IMR-90 (cell line): ENCODE measurements at regions not wholly inside any gene's neighbourhood (a gene's known extent, or its start where the extent isn't known, plus 50 kb on each side); places are given as distances from the start of the nearest gene placed in this dataset.

Experiments
- ATAC-seq: fragments of 200-7000 bp; cut with Tn5 transposase; 2 replicates; pipeline ENCODE4 v1.9.1; 2020; ENCODE audit warnings: low read depth, mild to moderate bottlenecking, moderate library complexity
- BruUV-seq: library from RNA; stranded (reverse); fragments of 400-500 nt; replicated peaks from 2 replicates; lab custom pipeline; 2021; lab: Mats Ljungman, UMichigan
- CTCF ChIA-PET: fragments of 300-600 bp; formaldehyde crosslinking; extraction: SDS; loops from one replicate; lab custom pipeline; 2021; ENCODE audit warnings: antibody characterized with exemption; lab: Yijun Ruan, JAX
- POLR2A ChIA-PET: fragments of 300-600 bp; sonication (Branson Sonifier 250); formaldehyde crosslinking; loops from one replicate; lab custom pipeline; 2022; ENCODE audit warnings: antibody characterized with exemption; ENCODE audit not compliant: unreplicated experiment; lab: Charles Lee
- DNase-seq: peaks from one replicate; pipeline ENCODE4 v3.0.0; 2013
- H2AFZ ChIP-seq: replicated peaks from 2 replicates; pipeline ENCODE3; 2013; ENCODE audit warnings: low read length, mild to moderate bottlenecking; ENCODE audit not compliant: poor library complexity
- H2AK5ac ChIP-seq: 2 replicates; pipeline ENCODE4 v1.6.1; 2013; ENCODE audit warnings: low read depth, low read length, inconsistent platforms
- H2AK9ac ChIP-seq: replicated peaks from 2 replicates; pipeline ENCODE3; 2013; ENCODE audit warnings: mild to moderate bottlenecking, low read depth, low read length, moderate library complexity; ENCODE audit not compliant: poor library complexity
- H2BK120ac ChIP-seq: 2 replicates; pipeline ENCODE4 v1.6.1; 2013; ENCODE audit warnings: low read depth, low read length, inconsistent platforms
- H2BK15ac ChIP-seq: 3 replicates; pipeline ENCODE4 v1.6.1; 2013; ENCODE audit warnings: low read depth, low read length, inconsistent platforms
- H2BK20ac ChIP-seq: 2 replicates; pipeline ENCODE4 v1.6.1; 2013; ENCODE audit warnings: low read depth, mild to moderate bottlenecking, inconsistent platforms, low read length, moderate library complexity
- H2BK5ac ChIP-seq: 2 replicates; pipeline ENCODE4 v1.6.1; 2013; ENCODE audit warnings: mild to moderate bottlenecking, low read depth, low read length, inconsistent platforms; ENCODE audit not compliant: poor library complexity, severe bottlenecking
- H3K14ac ChIP-seq: replicated peaks from 2 replicates; pipeline ENCODE4 v1.6.1; 2013; ENCODE audit warnings: low read depth, low read length, inconsistent platforms
- H3K18ac ChIP-seq: 2 replicates; pipeline ENCODE4 v1.6.1; 2013; ENCODE audit warnings: low read depth, low read length, control low read depth
- H3K23ac ChIP-seq: 2 replicates; pipeline ENCODE4 v1.6.1; 2013; ENCODE audit warnings: low read depth, low read length, inconsistent platforms
- H3K27ac ChIP-seq: 2 replicates; pipeline ENCODE4 v1.5.1; 2013; ENCODE audit warnings: mild to moderate bottlenecking, control low read depth, low read length; ENCODE audit not compliant: insufficient read depth
- H3K27me3 ChIP-seq: 2 replicates; pipeline ENCODE4 v1.6.1; 2013; ENCODE audit warnings: low read length; ENCODE audit not compliant: control insufficient read depth, insufficient read depth
- H3K36me3 ChIP-seq: 2 replicates; pipeline ENCODE4 v1.6.1; 2013; ENCODE audit warnings: low read length, mixed read lengths; ENCODE audit not compliant: control insufficient read depth, insufficient read depth
- H3K4ac ChIP-seq: 2 replicates; pipeline ENCODE4 v1.6.1; 2013; ENCODE audit warnings: low read depth, low read length, inconsistent platforms
- H3K4me1 ChIP-seq: 2 replicates; pipeline ENCODE4 v1.6.1; 2013; ENCODE audit warnings: low read length, mixed read lengths; ENCODE audit not compliant: control insufficient read depth, insufficient read depth
- H3K4me2 ChIP-seq: 2 replicates; pipeline ENCODE4 v1.6.1; 2013; ENCODE audit warnings: low read depth, mild to moderate bottlenecking, control low read depth, low read length, moderate library complexity
- H3K4me3 ChIP-seq: 2 replicates; pipeline ENCODE4 v1.5.1; 2013; ENCODE audit warnings: low read depth, mild to moderate bottlenecking, control low read depth, low read length, moderate library complexity; ENCODE audit not compliant: insufficient read depth
- H3K56ac ChIP-seq: 2 replicates; pipeline ENCODE4 v1.6.1; 2013; ENCODE audit warnings: low read length, inconsistent platforms; ENCODE audit not compliant: insufficient read depth; ENCODE audit errors: extremely low read depth
- H3K79me1 ChIP-seq, 2 experiments: 2 replicates each; pipeline ENCODE4 v1.6.1; 2013; ENCODE audit warnings: low read length in 2 of 2, inconsistent platforms in 1 of 2, low read depth in 1 of 2
- H3K9ac ChIP-seq: 2 replicates; pipeline ENCODE4 v1.6.1; 2013; ENCODE audit warnings: low read depth, low read length, control low read depth
- H3K9me1 ChIP-seq: 2 replicates; pipeline ENCODE4 v1.6.1; 2013; ENCODE audit warnings: low read length, inconsistent platforms; ENCODE audit not compliant: insufficient read depth
- H3K9me3 ChIP-seq: 2 replicates; pipeline ENCODE4 v1.6.1; 2013; ENCODE audit warnings: low read length; ENCODE audit not compliant: control insufficient read depth, insufficient read depth
- H4K20me1 ChIP-seq: 2 replicates; pipeline ENCODE4 v1.6.1; 2013; ENCODE audit warnings: low read length, inconsistent platforms; ENCODE audit not compliant: insufficient read depth
- H4K5ac ChIP-seq: 2 replicates; pipeline ENCODE4 v1.6.1; 2013; ENCODE audit warnings: mild to moderate bottlenecking, low read depth, low read length, control low read depth
- H4K8ac ChIP-seq, 2 experiments: 2 replicates each; pipeline ENCODE4 v1.6.1; 2013; ENCODE audit warnings: low read depth in 2 of 2, low read length in 2 of 2, control low read depth in 1 of 2, inconsistent platforms in 1 of 2
- H4K91ac ChIP-seq: 2 replicates; pipeline ENCODE4 v1.6.1; 2013; ENCODE audit warnings: low read depth, low read length, inconsistent platforms; ENCODE audit not compliant: insufficient read depth
- BHLHE40 ChIP-seq: fragments of 150-350 bp; IDR thresholded peaks from 2 replicates; pipeline ENCODE4 v1.6.1; 2016; ENCODE audit warnings: mild to moderate bottlenecking, low read depth, low read length
- CEBPB ChIP-seq: IDR thresholded peaks from 2 replicates; pipeline ENCODE4 v1.6.1; 2012; ENCODE audit warnings: low read depth, low read length, improper control_type of control experiment
- CHD1 ChIP-seq: IDR thresholded peaks from 2 replicates; pipeline ENCODE4 v1.6.1; 2012; ENCODE audit warnings: low read depth, low read length, improper control_type of control experiment
- MAFK ChIP-seq: IDR thresholded peaks from 2 replicates; pipeline ENCODE4 v1.6.1; 2012; ENCODE audit warnings: low read depth, low read length, improper control_type of control experiment
- MAZ ChIP-seq: IDR thresholded peaks from 2 replicates; pipeline ENCODE4 v1.6.1; 2012; ENCODE audit warnings: low read depth, mild to moderate bottlenecking, low read length, improper control_type of control experiment, moderate library complexity, borderline replicate concordance
- MXI1 ChIP-seq: IDR thresholded peaks from 2 replicates; pipeline ENCODE4 v1.6.1; 2012; ENCODE audit warnings: low read depth, mild to moderate bottlenecking, low read length, moderate library complexity, borderline replicate concordance
- POLR2A ChIP-seq: IDR thresholded peaks from 2 replicates; pipeline ENCODE4 v1.6.1; 2012; ENCODE audit warnings: mild to moderate bottlenecking, low read depth, low read length
- RAD21 ChIP-seq: IDR thresholded peaks from 2 replicates; pipeline ENCODE4 v1.6.1; 2012; ENCODE audit warnings: low read length, improper control_type of control experiment
- RFX5 ChIP-seq: IDR thresholded peaks from 2 replicates; pipeline ENCODE4 v1.8.0; 2012; ENCODE audit warnings: low read depth, mild to moderate bottlenecking, low read length, moderate library complexity
- SMC3 ChIP-seq: fragments of 150-350 bp; IDR thresholded peaks from 2 replicates; pipeline ENCODE4 v1.6.1; 2016; ENCODE audit warnings: low read depth, mild to moderate bottlenecking, antibody characterized with exemption, low read length, moderate library complexity
- WGBS, 2 experiments: methylation state at CpG; one replicate each; pipeline versions ENCODE4 v1.1.5 to v1.1.7; 2013; ENCODE audit warnings: missing lambda C conversion rate in 2 of 2; ENCODE audit not compliant: insufficient read length in 1 of 2; ENCODE audit errors: extremely low coverage in 2 of 2; 5-methylcytosine and 5-hydroxymethylcytosine counted together
- dilution Hi-C: fragments of 300-500 bp; cut with HindIII; formaldehyde crosslinking; loops from one replicate; pipeline ENCODE4 v1.14.3; 2018; ENCODE audit warnings: low sequenced_read_pairs; ENCODE audit not compliant: unreplicated experiment
- in situ Hi-C: fragments of 300-500 bp; cut with MboI; formaldehyde crosslinking; loops from 3 replicates; pipeline ENCODE4 v1.14.3; 2019; ENCODE audit warnings: low sequenced_read_pairs, inconsistent platforms, mixed read lengths
- intact Hi-C: fragments of 100-400 bp; cut with micrococcal nuclease; formaldehyde crosslinking; loops from 2 replicates; pipeline ENCODE4 v1.10.0; 2022
- TF ChIP-seq, protein P1 (sequence below): fragments of 150-350 bp; IDR thresholded peaks from 2 replicates; pipeline ENCODE4 v1.6.1; 2017; ENCODE audit warnings: mild to moderate bottlenecking, antibody characterized with exemption, low read length, low read depth
- TF ChIP-seq, protein P2 (sequence below): conservative IDR thresholded peaks from 2 replicates; pipeline ENCODE4 v1.5.1; 2012; ENCODE audit warnings: mild to moderate bottlenecking, low read depth, low read length, improper control_type of control experiment

DNA sequence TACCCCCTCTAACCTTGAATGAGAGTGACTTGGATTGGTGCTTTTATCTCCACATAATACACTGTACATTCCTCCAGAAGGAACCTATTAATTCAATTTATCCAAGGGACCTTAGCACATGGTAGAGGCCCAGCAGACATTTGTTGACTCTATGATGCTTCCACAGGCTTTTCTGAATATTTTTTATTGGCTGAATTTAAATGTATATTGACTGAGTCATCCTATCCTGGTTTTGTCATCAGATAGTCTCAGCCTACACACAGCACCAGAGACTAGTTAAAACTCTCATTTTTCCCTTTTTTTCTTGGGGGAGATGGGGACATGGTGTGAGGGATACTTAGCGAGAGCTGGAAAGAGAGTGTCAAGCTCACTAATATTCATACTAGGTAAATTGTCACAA lies 101.6 kb downstream of the LRRC30 start:
- Histone ChIP-seq H3K56ac (no peak overlapping the region), H3K14ac (no peak overlapping the region), H2AK9ac (no peak overlapping the region), H3K9me3 (0 out of 2 replicates have a peak, but pooled peaks cover 2% of the 10 kb centered on the region), H3K9ac (no peak overlapping the region), H3K4me3 (no peak overlapping the region), H3K27ac (no peak overlapping the region), H2BK15ac (no peak overlapping the region), H3K4me2 (no peak overlapping the region), H2BK120ac (no peak overlapping the region), H3K27me3 (no peaks in the 10 kb centered on the region), H4K91ac (no peak overlapping the region), H2BK5ac (no peak overlapping the region), H3K9me1 (no peaks in the 10 kb centered on the region), H3K18ac (no peak overlapping the region), H2BK20ac (no peak overlapping the region), H3K36me3 (no peaks in the 10 kb centered on the region), H4K5ac (no peak overlapping the region), H3K4me1 (no peaks in the 10 kb centered on the region), H3K23ac (no peak overlapping the region), H2AK5ac (no peak overlapping the region), H4K20me1 (no peaks in the 10 kb centered on the region), H3K4ac (no peak overlapping the region), H3K79me1 (no peaks in the 10 kb centered on the region), H4K8ac (no peak overlapping the region), H2AFZ (no peak overlapping the region)
- intact Hi-C loops (no loop called here), dilution Hi-C loops (no loop called here), in situ Hi-C loops (no loop called here)
- DNase-seq = no peak
- whole genome bisulfite sequencing, 2 experiments = no CpG with 5 or more reads among the region's 1 CpG
- ChIA-PET CTCF (no interaction called here), POLR2A (no interaction called here)
- no peak for ATAC-seq
- TF ChIP-seq MAFK = no peak
- TF ChIP-seq POLR2A = no peak
- TF ChIP-seq SMC3 = no peak
- TF ChIP-seq CHD1 = no peak
- no peak for TF ChIP-seq BHLHE40
- TF ChIP-seq MAZ = no peak
- no peak for TF ChIP-seq RFX5
- no peak for TF ChIP-seq RAD21
- TF ChIP-seq, protein P1, sequence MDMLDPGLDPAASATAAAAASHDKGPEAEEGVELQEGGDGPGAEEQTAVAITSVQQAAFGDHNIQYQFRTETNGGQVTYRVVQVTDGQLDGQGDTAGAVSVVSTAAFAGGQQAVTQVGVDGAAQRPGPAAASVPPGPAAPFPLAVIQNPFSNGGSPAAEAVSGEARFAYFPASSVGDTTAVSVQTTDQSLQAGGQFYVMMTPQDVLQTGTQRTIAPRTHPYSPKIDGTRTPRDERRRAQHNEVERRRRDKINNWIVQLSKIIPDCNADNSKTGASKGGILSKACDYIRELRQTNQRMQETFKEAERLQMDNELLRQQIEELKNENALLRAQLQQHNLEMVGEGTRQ = no peak
- no peak for TF ChIP-seq CEBPB
- no peak for TF ChIP-seq MXI1
- TF ChIP-seq, protein P2, sequence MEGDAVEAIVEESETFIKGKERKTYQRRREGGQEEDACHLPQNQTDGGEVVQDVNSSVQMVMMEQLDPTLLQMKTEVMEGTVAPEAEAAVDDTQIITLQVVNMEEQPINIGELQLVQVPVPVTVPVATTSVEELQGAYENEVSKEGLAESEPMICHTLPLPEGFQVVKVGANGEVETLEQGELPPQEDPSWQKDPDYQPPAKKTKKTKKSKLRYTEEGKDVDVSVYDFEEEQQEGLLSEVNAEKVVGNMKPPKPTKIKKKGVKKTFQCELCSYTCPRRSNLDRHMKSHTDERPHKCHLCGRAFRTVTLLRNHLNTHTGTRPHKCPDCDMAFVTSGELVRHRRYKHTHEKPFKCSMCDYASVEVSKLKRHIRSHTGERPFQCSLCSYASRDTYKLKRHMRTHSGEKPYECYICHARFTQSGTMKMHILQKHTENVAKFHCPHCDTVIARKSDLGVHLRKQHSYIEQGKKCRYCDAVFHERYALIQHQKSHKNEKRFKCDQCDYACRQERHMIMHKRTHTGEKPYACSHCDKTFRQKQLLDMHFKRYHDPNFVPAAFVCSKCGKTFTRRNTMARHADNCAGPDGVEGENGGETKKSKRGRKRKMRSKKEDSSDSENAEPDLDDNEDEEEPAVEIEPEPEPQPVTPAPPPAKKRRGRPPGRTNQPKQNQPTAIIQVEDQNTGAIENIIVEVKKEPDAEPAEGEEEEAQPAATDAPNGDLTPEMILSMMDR = no peak
- BruUV-seq = no TSS peak
